BLaER1 treated with 17β-estradiol and CSF1 and Interleukin-3, amounts not matched to agents 10 nM and 100 nM (cell line): ENCODE measurements at regions not wholly inside any gene's neighbourhood (a gene's known extent, or its start where the extent isn't known, plus 50 kb on each side); places are given as distances from the start of the nearest gene placed in this dataset.
"Not testable (repeated sequence)": the region's sequence is repeated elsewhere in the genome, so short reads cannot be mapped to it uniquely, and the experiment has no call there.

Source experiments
- H3K27ac ChIP-seq, 11 experiments: shearing (Covaris generic); formaldehyde crosslinking; 2 replicates each; pipeline ENCODE4 v1.8.1; 2022
- H3K27me3 ChIP-seq, 11 experiments: shearing (Covaris generic); formaldehyde crosslinking; 2 replicates each; pipeline ENCODE4 v1.8.1; 2022
- H3K36me3 ChIP-seq, 11 experiments: shearing (Covaris generic); formaldehyde crosslinking; 2 replicates each; pipeline ENCODE4 v1.8.1; 2022
- H3K4me1 ChIP-seq, 10 experiments: shearing (Covaris generic); formaldehyde crosslinking; 2 replicates each; pipeline ENCODE4 v1.8.1; 2022
- H3K4me2 ChIP-seq, 11 experiments: shearing (Covaris generic); formaldehyde crosslinking; 2 replicates each; pipeline ENCODE4 v1.8.1; 2022
- H3K4me3 ChIP-seq, 10 experiments: shearing (Covaris generic); formaldehyde crosslinking; 2 replicates each; pipeline ENCODE4 v1.8.1; 2022
- H3K9ac ChIP-seq, 11 experiments: shearing (Covaris generic); formaldehyde crosslinking; 2 replicates each; pipeline ENCODE4 v1.8.1; 2022
- H3K9me3 ChIP-seq, 11 experiments: shearing (Covaris generic); formaldehyde crosslinking; replicated peaks in 1 of 11; 2 replicates each; pipeline ENCODE4 v1.8.1; 2022
- H4K20me1 ChIP-seq, 11 experiments: shearing (Covaris generic); formaldehyde crosslinking; 2 replicates each; pipeline ENCODE4 v1.8.1; 2022
- Cebpa-rat ChIP-seq, 11 experiments: shearing (Covaris generic); IDR thresholded peaks; 2 replicates each; pipeline ENCODE4 v1.8.1; 2022

DNA sequence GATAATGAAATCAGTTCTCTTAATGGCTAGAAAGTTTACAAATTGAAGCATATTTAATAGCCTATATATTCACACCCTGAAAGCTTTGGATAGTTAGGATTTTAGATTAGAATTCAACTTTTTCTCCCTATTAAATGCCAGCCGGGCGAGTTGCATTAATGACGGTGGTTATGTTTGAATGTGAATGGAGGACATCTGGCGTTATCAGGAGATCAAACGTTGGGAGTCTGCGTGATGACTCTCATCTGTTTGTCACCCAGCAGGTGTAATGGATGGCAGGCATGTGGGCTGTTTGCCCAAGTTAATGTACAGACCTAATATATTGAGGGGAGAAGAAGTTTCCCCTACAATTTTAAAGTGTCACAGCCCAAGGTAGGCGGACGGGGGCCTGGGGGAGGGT lies 1227.7 kb upstream of the WWC1 start:
- Histone ChIP-seq H3K9me3 (no peaks in the 10 kb centered on the region), H4K20me1 (no peaks in the 10 kb centered on the region), H3K4me1 (no peaks in the 10 kb centered on the region), H3K4me2 (no peak overlapping the region), H3K27ac (no peak overlapping the region), H3K4me3 (no peak overlapping the region), H3K36me3 (no peaks in the 10 kb centered on the region), H3K9ac (no peak overlapping the region), H3K27me3 (no peaks in the 10 kb centered on the region)
- TF ChIP-seq Cebpa-rat (IDR thresholded peaks at IDR 0.05) = no peak

DNA sequence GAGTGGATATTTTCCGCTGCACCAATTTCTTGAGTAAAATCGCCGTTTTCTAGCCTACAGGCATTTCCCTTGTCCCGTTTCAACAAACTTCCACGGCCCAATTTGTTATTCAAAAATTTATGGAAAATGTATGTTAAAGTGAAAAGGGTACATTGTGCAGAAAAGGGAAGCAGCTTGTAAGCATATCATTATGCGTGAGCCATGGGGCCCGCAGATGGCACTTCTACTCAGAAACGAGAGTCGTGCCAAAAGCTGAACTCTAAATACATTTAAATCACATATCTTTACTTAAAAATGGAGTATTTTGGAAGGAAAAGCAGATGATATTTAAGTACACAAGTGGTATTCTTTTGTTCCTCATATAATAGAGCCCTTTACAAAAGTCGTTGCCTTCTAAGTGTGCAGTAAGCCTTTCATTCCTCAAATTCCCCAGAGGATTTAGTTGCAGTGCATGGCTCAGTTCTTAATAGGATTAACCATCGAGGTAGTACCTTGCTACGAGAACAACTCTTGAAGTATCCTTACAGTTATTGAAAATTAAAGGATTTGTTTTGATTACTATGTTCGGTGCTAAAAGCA lies 1227.2 kb upstream of the WWC1 start:
- no peaks in the 10 kb centered on the region for H3K9me3 ChIP-seq
- no peaks in the 10 kb centered on the region for H3K4me1 ChIP-seq
- no peak overlapping the region for H3K4me3 ChIP-seq
- H4K20me1 ChIP-seq = no peaks in the 10 kb centered on the region
- no peaks in the 10 kb centered on the region for H3K36me3 ChIP-seq
- H3K27ac ChIP-seq = no peak overlapping the region
- H3K9ac ChIP-seq = no peak overlapping the region
- no peak overlapping the region for H3K4me2 ChIP-seq
- TF ChIP-seq Cebpa-rat (IDR thresholded peaks at IDR 0.05) = no peak
- H3K27me3 ChIP-seq = no peaks in the 10 kb centered on the region

DNA sequence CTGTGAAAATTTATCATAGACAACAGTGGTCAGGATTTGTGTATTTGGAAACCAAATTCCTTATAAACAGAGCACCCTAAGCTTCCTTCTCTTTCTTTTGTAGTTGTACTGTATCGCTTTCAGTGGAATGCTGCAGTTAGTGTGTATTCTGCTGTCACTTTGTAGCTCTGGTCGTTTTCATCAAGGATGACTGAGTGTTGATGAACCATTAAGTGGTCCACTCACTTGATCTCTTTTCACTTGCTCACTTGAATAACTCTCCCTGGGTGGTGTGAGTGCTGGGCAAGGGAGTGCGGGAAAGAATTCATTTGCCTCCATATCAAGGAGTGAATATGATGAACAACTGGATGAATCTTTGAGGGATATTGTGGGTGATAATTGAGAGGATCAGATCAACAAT lies 1225.7 kb upstream of the WWC1 start:
- H3K36me3 ChIP-seq = no peaks in the 10 kb centered on the region
- no peak overlapping the region for H3K4me2 ChIP-seq
- no peak overlapping the region for H3K27ac ChIP-seq
- TF ChIP-seq Cebpa-rat (IDR thresholded peaks at IDR 0.05) = no peak
- H4K20me1 ChIP-seq = no peaks in the 10 kb centered on the region
- H3K27me3 ChIP-seq = no peaks in the 10 kb centered on the region
- no peak overlapping the region for H3K4me3 ChIP-seq
- H3K9ac ChIP-seq = no peak overlapping the region
- H3K9me3 ChIP-seq = no peaks in the 10 kb centered on the region
- H3K4me1 ChIP-seq = no peaks in the 10 kb centered on the region

DNA sequence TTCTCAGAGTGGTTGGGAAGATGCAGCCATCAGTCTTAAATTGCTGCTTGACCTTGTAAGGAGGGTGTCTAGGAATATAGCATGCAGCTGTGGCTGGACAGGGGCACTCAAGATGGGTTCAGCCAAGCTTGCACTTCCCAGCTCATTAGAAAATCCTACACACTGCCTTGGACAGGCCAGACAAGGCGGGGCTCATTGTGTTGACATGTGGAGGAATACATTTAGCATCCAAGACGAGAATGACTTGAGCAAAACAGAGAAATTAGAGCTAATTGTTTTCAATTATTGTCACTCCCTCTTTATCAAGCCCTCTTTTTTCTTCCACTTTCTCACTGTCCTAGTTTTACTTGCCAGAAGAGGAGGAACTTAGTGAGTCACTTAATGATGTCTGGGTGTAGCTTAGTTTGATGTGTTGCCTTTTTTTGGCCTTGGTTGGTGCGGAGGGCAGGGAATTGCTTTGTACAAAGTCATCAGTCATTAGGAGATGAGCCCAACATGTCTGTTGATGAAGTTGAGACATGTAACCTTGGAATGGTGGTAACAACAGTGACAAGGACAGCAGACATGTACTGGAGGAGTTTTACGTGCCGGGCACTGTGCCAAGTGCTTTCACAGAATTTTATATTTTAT lies 1219.3 kb upstream of the WWC1 start:
- Histone ChIP-seq H3K4me1 (no peaks in the 10 kb centered on the region), H3K36me3 (no peaks in the 10 kb centered on the region), H3K4me2 (no peak overlapping the region), H3K9ac (no peak overlapping the region), H3K27ac (no peak overlapping the region), H4K20me1 (no peaks in the 10 kb centered on the region), H3K9me3 (no peaks in the 10 kb centered on the region), H3K27me3 (no peaks in the 10 kb centered on the region), H3K4me3 (no peak overlapping the region)
- no peak for TF ChIP-seq Cebpa-rat (IDR thresholded peaks at IDR 0.05)

DNA sequence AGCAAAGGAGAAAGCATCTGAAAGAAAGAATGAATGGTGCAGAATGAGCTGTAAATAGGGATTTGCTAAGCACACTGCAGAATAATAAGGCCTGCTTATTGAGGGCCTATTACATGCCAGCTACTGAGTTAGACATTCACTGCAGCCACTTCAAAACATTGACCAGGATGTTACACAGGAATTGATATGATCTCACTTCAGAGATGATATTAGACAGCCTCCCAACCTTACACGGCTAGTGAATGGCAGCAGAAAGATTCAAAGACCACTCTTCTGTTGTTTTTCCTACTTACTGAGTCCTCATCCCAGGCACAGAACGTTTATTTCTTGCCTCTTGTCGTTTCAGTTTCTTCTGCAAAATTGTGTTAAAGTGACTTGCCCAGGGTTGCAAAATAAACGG lies 1209.9 kb upstream of the WWC1 start:
- Histone ChIP-seq H4K20me1 (no peaks in the 10 kb centered on the region), H3K4me3 (no peak overlapping the region), H3K27me3 (no peaks in the 10 kb centered on the region), H3K27ac (no peak overlapping the region), H3K36me3 (no peaks in the 10 kb centered on the region), H3K4me1 (no peaks in the 10 kb centered on the region), H3K9ac (no peak overlapping the region), H3K4me2 (no peak overlapping the region), H3K9me3 (no peaks in the 10 kb centered on the region)
- TF ChIP-seq Cebpa-rat (IDR thresholded peaks at IDR 0.05) = no peak

DNA sequence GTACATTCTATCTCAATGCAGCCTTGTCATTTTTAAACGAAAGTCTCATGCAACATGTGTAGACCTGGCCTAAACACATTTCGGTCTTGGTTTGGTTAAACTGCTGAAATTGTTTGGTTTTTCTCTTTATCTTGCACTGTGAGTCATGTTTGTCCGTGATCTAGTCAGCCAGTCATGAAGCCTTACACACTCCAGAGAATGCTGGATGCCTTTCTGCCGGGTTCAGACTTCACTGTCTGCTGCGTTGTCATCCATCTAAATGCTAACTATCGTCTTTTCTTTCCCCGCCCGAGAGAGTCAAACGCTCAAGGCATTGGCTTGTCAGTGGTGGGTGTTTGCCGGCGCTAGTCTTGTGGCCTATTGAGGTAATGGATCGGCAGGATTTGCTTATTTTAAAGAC lies 1194.6 kb upstream of the WWC1 start:
- H3K36me3 ChIP-seq = no peaks in the 10 kb centered on the region
- no peaks in the 10 kb centered on the region for H3K27me3 ChIP-seq
- H3K27ac ChIP-seq = no peak overlapping the region
- H3K4me2 ChIP-seq = no peak overlapping the region
- H3K9ac ChIP-seq = no peak overlapping the region
- H4K20me1 ChIP-seq = no peaks in the 10 kb centered on the region
- no peak overlapping the region for H3K4me3 ChIP-seq
- no peaks in the 10 kb centered on the region; a peak in 1 of 22 replicates for H3K9me3 ChIP-seq
- no peaks in the 10 kb centered on the region for H3K4me1 ChIP-seq
- TF ChIP-seq Cebpa-rat (IDR thresholded peaks at IDR 0.05) = no peak

DNA sequence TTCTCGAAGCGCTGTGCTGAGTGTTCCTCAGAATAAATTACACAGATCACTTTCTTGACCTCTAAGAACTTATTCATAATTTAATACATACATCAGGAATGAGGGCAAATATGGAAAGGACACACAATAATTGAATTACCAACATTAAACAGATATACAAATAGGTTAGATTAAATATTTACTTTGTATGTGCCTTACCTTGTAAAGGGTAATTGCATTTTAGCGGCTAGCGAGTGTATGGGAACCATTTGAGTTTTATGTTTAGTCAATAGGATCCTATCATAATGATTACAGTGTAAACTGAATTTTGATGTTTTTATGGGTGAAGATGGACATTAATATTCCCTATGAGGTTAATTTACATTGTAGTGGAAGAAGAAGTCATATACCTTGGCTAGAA lies 1187.1 kb upstream of the WWC1 start:
- Histone ChIP-seq H3K4me1 (no peaks in the 10 kb centered on the region), H3K27me3 (no peaks in the 10 kb centered on the region), H4K20me1 (no peaks in the 10 kb centered on the region), H3K36me3 (no peaks in the 10 kb centered on the region), H3K4me2 (no peak overlapping the region), H3K9ac (no peak overlapping the region), H3K27ac (no peak overlapping the region), H3K4me3 (no peak overlapping the region), H3K9me3 (peaks cover 0 to 8% (median 0%) of the 10 kb centered on the region in 11 experiments; a peak in 3 of 22 replicates)
- no peak for TF ChIP-seq Cebpa-rat (IDR thresholded peaks at IDR 0.05)

DNA sequence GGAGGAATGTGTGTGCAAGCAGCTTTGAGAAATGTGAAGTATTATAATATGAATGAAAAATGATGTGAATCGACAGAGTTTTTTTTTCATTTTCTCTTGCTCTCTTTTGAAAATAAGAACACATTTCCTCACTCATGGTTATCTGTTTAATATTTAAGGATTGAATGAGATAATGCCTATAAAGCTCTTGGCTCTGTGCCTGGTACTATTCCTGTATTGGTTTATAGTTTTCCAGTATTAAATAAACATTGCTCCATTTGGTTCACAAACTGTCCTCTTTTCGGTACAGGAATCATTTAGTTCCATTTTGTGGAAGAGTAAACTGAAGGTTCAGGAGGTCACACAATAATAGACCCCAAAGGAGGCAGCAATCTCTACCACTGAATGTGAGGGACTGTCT lies 1185.5 kb upstream of the WWC1 start:
- peaks cover 0 to 8% (median 0%) of the 10 kb centered on the region in 11 experiments; a peak in 3 of 22 replicates for H3K9me3 ChIP-seq
- no peak for TF ChIP-seq Cebpa-rat (IDR thresholded peaks at IDR 0.05)
- no peak overlapping the region for H3K4me2 ChIP-seq
- no peaks in the 10 kb centered on the region for H3K27me3 ChIP-seq
- H3K9ac ChIP-seq = no peak overlapping the region
- H3K36me3 ChIP-seq = no peaks in the 10 kb centered on the region
- H3K4me3 ChIP-seq = no peak overlapping the region
- no peaks in the 10 kb centered on the region for H3K4me1 ChIP-seq
- no peaks in the 10 kb centered on the region for H4K20me1 ChIP-seq
- H3K27ac ChIP-seq = no peak overlapping the region

DNA sequence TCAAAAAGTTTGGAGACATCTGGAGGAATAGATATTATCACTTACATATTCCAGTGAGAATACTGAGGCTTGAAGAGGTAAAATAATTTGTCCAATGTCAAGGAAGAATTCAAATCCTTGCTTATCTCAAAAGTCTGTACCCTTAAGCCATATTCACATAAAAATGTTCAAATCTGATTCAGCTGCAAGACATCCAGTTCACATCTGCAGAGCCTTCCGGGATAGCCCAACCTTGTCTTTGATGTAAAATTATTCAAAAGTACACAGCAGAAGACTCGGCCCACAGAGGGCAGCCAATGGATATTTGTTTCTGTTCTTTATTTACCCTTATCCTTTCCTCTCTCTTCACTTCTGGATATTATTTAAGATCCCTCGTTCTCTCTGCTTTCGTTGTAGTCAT lies 1183.8 kb upstream of the WWC1 start:
- peaks cover 0 to 8% (median 0%) of the 10 kb centered on the region in 11 experiments; a peak in 3 of 22 replicates for H3K9me3 ChIP-seq
- H3K4me3 ChIP-seq = no peak overlapping the region
- no peak overlapping the region for H3K9ac ChIP-seq
- no peaks in the 10 kb centered on the region for H3K4me1 ChIP-seq
- no peak for TF ChIP-seq Cebpa-rat (IDR thresholded peaks at IDR 0.05)
- H3K27ac ChIP-seq = no peak overlapping the region
- H3K36me3 ChIP-seq = no peaks in the 10 kb centered on the region
- H4K20me1 ChIP-seq = no peaks in the 10 kb centered on the region
- no peaks in the 10 kb centered on the region for H3K27me3 ChIP-seq
- H3K4me2 ChIP-seq = no peak overlapping the region

DNA sequence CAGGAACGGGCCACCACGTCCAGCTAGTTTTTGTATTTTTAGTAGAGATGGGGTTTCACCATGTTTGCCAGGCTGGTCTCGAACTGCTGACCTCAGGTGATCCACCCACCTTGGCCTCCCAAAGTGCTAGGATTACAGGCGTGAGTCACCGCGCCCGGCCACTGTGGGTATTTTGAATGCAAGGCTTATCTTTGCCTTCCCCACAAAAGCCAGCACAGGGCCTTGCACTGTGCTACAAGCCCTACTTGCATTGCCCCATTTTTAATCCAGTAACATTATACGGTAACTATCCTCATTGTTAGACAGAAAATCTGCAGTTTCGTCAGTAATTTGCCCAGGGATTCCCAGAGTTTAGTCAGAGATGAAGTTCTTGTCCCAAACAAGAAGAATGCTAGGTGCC lies 1183.2 kb upstream of the WWC1 start:
- H3K9ac ChIP-seq = not testable (repeated sequence)

More for the DNA sequence above, 1183.2 kb upstream of the WWC1 start:
- not testable (repeated sequence) for H3K9me3 ChIP-seq, H3K4me1 ChIP-seq, H4K20me1 ChIP-seq, H3K4me3 ChIP-seq, H3K36me3 ChIP-seq, H3K4me2 ChIP-seq, H3K27me3 ChIP-seq, H3K27ac ChIP-seq
